GM12872 (cell line): ENCODE measurements at regions not wholly inside any gene's neighbourhood (a gene's known extent, or its start where the extent isn't known, plus 50 kb on each side); places are given as distances from the start of the nearest gene placed in this dataset.

ENCODE experiments used
- CTCF ChIP-seq: IDR thresholded peaks from 3 replicates; pipeline ENCODE4 v1.5.1; 2011; ENCODE audit warnings: low read depth, mild to moderate bottlenecking, low read length, moderate library complexity; ENCODE audit not compliant: insufficient read depth

- TF ChIP-seq CTCF, result no peak
Observed at GRCh38 chr14:104230946-104231345, 92.6 kb downstream of the KIF26A start.

GRCh38 chr14:104232070-104232484, 93.7 kb downstream of the KIF26A start:
- TF ChIP-seq CTCF, result no peak

GRCh38 chr14:104235686-104236085, 97.3 kb downstream of the KIF26A start:
- TF ChIP-seq CTCF, result no peak

GRCh38 chr14:104237651-104238423, 99.5 kb downstream of the KIF26A start:
- TF ChIP-seq CTCF, result no peak

- TF ChIP-seq CTCF, result no peak
Observed at GRCh38 chr14:104238424-104239184, 100.2 kb downstream of the KIF26A start.

- no peak for TF ChIP-seq CTCF
Observed at GRCh38 chr14:104239185-104239775, 100.9 kb downstream of the KIF26A start.

GRCh38 chr14:104239861-104240301, 101.5 kb downstream of the KIF26A start:
- TF ChIP-seq CTCF, result no peak
